Keratinocyte (primary cell): ENCODE measurements at regions not wholly inside any gene's neighbourhood (a gene's known extent, or its start where the extent isn't known, plus 50 kb on each side); places are given as distances from the start of the nearest gene placed in this dataset.

Experiments used
- CTCF ChIP-seq, 3 experiments: IDR thresholded peaks in 1 of 3; conservative IDR thresholded peaks in 1 of 3; optimal IDR thresholded peaks in 1 of 3; 2 replicates in 2 of 3; 3 replicates in 1 of 3; pipeline versions ENCODE3 to v1.5.1; 2011; ENCODE audit warnings: low read length in 3 of 3, mild to moderate bottlenecking in 3 of 3, moderate library complexity in 2 of 3, control low read depth in 1 of 3, inconsistent platforms in 1 of 3; ENCODE audit not compliant: insufficient read depth in 2 of 3; ENCODE audit errors: extremely low read depth in 1 of 3
- EZH2 ChIP-seq: IDR thresholded peaks from one replicate; pipeline ENCODE4 v1.6.1; 2012; ENCODE audit warnings: inconsistent platforms, mild to moderate bottlenecking, low read length, moderate library complexity

DNA sequence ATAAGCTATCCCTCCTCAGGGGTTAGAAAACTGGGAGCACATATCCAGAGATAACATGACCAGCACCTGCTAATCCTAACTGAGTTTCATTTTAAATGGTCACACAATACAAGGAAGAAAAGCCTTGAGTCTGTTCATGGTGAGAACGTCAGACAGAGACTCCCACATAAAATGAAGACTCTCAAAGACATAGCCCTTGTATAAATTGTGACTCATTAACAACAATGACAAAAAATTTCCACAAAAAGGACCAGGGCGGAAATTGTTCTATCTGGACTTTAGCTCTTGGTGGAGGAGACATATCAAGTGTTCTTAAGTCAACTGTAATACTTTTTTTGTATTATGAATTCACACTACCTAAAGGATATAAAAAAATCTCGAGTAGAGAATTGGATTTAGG lies 313.7 kb upstream of the DCN start:
- TF ChIP-seq CTCF (optimal IDR thresholded peaks at IDR 0.05 in 1 of 3, IDR thresholded peaks at IDR 0.05 in 1 of 3, conservative IDR thresholded peaks at IDR 0.05 in 1 of 3; ENCODE audit: extremely low read depth in 1 of 3, insufficient read depth in 2 of 3, low read length in 3 of 3) (no peak), EZH2 (no peak)
